KOPT-K1 (cell line): ENCODE measurements at regions not wholly inside any gene's neighbourhood (a gene's known extent, or its start where the extent isn't known, plus 50 kb on each side); places are given as distances from the start of the nearest gene placed in this dataset.

Experiments
- H3K27ac ChIP-seq: fragments of 200-600 bp; sonication (generic); 2 replicates; pipeline ENCODE4 v1.5.1; 2016; ENCODE audit warnings: antibody characterized with exemption, mild to moderate bottlenecking, low read depth, low read length; ENCODE audit not compliant: poor library complexity, severe bottlenecking
- H3K36me3 ChIP-seq: fragments of 200-600 bp; sonication (generic); 2 replicates; pipeline ENCODE4 v1.5.1; 2017; ENCODE audit warnings: antibody characterized with exemption, mild to moderate bottlenecking, low read length, moderate library complexity; ENCODE audit not compliant: insufficient read depth
- H3K9me3 ChIP-seq: fragments of 200-600 bp; sonication (generic); 2 replicates; pipeline ENCODE4 v1.5.1; 2017; ENCODE audit warnings: antibody characterized with exemption, low read length, mild to moderate bottlenecking; ENCODE audit not compliant: insufficient read depth, poor library complexity, severe bottlenecking

GRCh38 chr22:49150801-49151221 is 676.9 kb downstream of the BRD1 start:
- H3K36me3 ChIP-seq = no peaks in the 10 kb centered on the region
- no peak overlapping the region for H3K27ac ChIP-seq
- H3K9me3 ChIP-seq = no peaks in the 10 kb centered on the region

DNA sequence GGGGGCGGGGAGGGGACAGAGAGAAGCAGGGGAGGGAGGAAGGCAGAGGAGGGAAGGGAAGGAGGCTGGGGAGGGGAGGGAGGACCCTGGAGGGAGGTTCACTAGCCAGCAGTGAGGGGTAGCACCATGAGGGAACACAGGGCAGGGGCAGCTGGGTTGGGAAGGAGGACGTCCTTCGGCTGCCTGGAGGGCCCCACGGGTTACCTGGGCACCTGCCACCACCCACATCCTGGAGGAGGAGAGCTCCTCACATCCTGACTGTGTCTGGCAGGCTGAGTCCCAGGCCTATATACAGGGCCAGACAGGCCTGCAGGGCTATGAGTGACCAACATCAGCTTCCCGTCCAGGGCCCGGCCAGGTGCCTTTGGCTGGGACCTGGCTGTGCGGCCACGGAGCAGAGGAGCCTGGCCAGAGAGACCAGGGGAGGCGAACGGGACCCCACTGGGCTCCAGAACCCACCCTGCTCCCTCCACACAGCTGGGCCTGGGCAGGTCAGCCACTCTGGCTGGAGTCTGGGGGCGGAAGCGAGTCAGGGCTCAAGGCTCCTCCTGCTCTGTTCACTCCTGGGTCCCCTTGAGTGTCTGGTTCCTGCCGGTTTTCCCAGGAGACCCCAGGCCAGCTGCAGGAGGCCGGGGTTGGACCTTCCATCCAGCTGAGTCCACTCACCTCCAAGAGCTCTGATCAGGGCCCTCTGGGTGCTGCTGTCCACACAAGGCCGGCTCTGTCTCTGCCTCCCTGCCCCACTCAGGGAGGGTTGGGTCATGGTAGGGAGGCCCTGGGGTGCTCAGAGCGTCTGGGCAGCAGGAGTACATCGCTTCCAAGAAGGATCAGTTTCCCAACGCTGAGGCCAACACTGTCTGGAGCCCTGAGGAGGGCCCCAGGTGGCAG is 677.7 kb downstream of the BRD1 start:
- H3K9me3 ChIP-seq = no peaks in the 10 kb centered on the region
- no peak overlapping the region for H3K27ac ChIP-seq
- H3K36me3 ChIP-seq = no peaks in the 10 kb centered on the region

DNA sequence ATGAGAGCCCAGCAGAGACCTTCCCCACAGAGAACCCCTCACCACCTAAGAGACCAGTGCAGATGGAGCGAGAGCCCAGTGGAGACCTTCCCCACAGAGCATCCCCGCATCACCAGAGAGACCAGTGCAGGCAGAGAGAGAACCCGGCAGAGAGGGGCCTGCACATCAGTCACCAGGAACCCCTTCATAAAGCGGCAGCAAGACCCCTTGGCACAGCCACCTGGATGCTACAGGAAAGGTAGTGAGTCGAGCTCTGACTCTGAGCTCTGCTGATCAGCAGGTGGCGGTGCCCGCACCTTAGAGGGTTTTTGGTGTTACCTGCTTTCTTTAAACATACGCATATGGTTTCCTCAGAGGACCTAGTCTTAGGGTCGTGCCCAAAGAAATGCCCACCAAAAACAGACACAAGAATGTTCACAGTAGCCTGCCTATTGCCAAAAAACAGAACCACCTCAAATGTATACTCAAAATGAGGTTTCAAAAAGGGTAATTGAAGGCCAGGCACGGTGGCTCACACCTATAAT is 678.7 kb downstream of the BRD1 start:
- no peaks in the 10 kb centered on the region for H3K9me3 ChIP-seq
- no peak overlapping the region for H3K27ac ChIP-seq
- no peaks in the 10 kb centered on the region for H3K36me3 ChIP-seq

- H3K27ac ChIP-seq = no peak overlapping the region
- H3K36me3 ChIP-seq = no peaks in the 10 kb centered on the region
- no peaks in the 10 kb centered on the region for H3K9me3 ChIP-seq
These were observed 680.0 kb downstream of the BRD1 start for GRCh38 chr22:49147617-49148175.

- Histone ChIP-seq H3K9me3 (no peaks in the 10 kb centered on the region), H3K36me3 (no peaks in the 10 kb centered on the region), H3K27ac (no peak overlapping the region)
These were observed 680.5 kb downstream of the BRD1 start for GRCh38 chr22:49147171-49147570.

- Histone ChIP-seq H3K36me3 (no peaks in the 10 kb centered on the region), H3K9me3 (no peaks in the 10 kb centered on the region), H3K27ac (no peak overlapping the region)
These were observed 681.2 kb downstream of the BRD1 start for GRCh38 chr22:49146511-49146910.

DNA sequence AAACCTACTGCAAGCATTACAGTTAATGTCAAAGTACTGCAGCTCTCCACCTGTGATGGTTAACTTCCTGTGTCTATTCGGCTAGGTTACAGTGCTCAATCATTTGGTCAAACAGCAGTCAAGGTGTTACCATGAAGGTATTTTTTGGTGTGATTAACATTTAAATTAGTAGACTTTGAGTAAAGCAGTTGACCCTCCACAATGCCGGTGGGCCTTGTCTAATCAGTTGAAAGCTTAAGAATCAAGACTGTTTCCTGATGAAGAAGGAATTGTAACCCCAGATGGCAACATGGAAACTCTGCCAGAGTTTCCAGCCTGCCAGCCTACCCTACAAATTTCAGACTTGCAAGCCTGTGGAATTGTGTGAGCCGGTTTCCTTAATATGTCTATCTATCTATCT is 683.9 kb downstream of the BRD1 start:
- H3K9me3 ChIP-seq = no peaks in the 10 kb centered on the region
- no peak overlapping the region for H3K27ac ChIP-seq
- H3K36me3 ChIP-seq = no peaks in the 10 kb centered on the region

DNA sequence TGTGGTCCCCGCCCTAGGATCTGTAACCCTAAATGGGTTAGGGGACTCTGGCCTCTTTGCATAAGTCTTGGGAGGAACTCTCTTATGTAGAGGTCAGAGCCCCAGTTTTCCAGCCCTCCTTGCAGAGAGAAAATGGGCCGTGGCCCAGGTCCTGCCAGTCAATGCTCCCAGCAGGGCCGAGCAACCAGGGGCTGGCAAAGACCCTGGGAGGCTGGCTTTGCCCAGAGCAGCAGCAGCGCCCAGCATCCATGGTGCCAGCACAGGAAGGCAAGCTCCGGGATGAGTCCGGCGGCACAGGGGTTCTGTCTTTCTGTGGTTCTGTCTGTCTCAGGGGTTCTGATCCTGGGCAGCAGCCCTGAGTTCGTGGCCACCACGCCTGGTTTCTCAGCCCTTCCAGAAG is 684.8 kb downstream of the BRD1 start:
- Histone ChIP-seq H3K27ac (no peak overlapping the region), H3K9me3 (no peaks in the 10 kb centered on the region), H3K36me3 (no peaks in the 10 kb centered on the region)

DNA sequence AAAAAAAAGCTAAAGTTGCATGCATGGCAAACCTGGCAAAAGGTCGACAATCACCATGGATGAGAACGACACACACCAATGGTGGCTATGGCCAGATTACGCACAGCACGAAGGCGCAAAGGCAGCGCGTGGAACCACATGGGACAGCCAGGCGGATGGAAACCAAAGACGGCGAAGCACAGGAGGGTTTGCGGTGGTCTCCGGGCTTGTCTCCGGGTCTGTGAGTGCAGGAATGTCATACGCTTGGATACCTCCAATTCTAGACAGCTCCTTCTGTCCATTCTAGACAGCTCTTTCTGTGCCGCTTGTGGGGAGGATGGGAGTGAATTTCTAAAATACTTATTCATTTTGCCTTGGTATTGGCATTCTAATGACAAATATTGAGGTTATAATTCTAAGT is 685.4 kb downstream of the BRD1 start:
- Histone ChIP-seq H3K9me3 (no peaks in the 10 kb centered on the region), H3K36me3 (no peaks in the 10 kb centered on the region), H3K27ac (no peak overlapping the region)

DNA sequence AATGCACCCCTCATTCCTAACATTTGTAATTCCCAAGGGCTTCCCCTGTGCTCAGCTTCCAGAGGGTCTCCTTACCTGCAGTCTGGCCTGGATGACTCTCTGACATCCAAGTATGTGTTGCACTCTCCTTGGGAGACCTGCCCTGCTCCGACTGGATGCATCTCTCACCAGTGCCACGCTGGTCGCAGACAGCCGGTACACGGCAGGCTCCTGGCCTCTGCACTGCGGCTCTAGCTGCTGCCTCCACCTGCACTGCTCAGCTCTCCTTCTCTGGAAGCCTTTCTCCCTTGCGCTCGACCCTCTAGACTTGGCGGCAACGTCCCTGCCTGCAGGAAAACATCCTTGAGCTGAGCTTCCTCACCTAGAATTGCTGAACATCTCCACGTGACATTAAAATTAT is 685.9 kb downstream of the BRD1 start:
- Histone ChIP-seq H3K9me3 (no peaks in the 10 kb centered on the region), H3K36me3 (no peaks in the 10 kb centered on the region), H3K27ac (no peak overlapping the region)

- no peaks in the 10 kb centered on the region for H3K9me3 ChIP-seq
- H3K27ac ChIP-seq = no peak overlapping the region
- H3K36me3 ChIP-seq = no peaks in the 10 kb centered on the region
These were observed 686.6 kb downstream of the BRD1 start for GRCh38 chr22:49140911-49141665.

GRCh38 chr22:49139492-49140151 is 688.1 kb downstream of the BRD1 start:
- Histone ChIP-seq H3K9me3 (no peaks in the 10 kb centered on the region), H3K36me3 (no peaks in the 10 kb centered on the region), H3K27ac (no peak overlapping the region)

DNA sequence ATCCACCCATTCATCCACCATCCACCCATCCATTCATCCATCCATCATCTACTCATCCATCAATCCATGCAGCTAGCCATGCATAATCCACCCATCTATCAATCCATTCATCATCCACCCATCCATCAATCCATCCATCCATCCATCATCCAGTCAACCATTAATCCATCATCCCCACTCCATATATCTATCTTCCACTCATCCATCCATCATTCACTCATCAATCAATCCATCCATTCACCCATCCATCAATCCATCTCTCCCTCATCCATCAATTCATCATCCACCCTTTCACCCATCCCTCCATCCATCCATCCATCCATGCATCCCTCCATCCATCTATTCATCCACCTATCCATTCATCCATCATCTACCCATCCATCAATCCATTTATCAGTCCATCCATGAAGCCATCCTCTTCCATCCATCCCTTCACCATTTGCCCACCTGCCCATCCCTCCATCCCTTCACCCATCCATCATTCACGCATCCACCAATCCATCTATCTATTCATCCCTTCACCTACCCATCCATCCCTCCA is 689.4 kb downstream of the BRD1 start:
- no peaks in the 10 kb centered on the region for H3K9me3 ChIP-seq
- H3K27ac ChIP-seq = no peak overlapping the region
- H3K36me3 ChIP-seq = no peaks in the 10 kb centered on the region

DNA sequence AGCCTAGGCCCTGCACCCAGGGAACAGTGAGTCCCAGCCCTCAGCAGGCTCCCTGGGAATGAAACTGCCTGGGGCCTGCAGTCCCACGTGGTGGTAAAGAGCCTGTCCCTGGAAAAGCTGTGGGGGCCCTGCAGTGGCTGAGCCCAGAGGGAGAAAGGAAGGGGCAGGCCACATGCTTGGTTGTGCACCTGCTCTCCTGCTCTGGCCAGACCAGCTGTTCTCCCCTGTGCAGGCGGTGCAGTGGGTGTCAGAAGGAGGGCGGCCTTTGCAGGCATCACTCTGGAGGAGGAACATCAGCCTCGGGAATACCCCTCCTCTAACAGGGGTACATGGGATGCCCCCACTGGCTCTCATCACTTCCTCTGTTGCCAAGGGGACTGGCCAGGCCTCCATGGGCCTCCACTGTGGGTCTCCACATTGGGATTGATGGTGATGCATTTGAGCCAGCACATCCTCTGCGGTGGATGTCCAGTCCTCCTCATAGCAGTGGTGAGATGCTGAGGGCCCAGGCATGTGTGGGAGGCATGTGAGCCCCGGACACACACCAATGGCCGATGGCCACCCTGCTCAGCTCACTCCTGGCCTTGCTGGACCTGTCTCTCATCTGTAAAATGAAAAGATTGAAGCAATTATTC is 690.4 kb downstream of the BRD1 start:
- no peaks in the 10 kb centered on the region for H3K9me3 ChIP-seq
- no peak overlapping the region for H3K27ac ChIP-seq
- no peaks in the 10 kb centered on the region for H3K36me3 ChIP-seq
